GM12873 (cell line): ENCODE measurements at regions not wholly inside any gene's neighbourhood (a gene's known extent, or its start where the extent isn't known, plus 50 kb on each side); places are given as distances from the start of the nearest gene placed in this dataset.

ENCODE experiments used
- CTCF ChIP-seq: IDR thresholded peaks from 2 replicates; pipeline ENCODE4 v1.5.1; 2012; ENCODE audit warnings: low read depth, mild to moderate bottlenecking, moderate library complexity, low read length, control low read depth; ENCODE audit not compliant: insufficient read depth; ENCODE audit errors: missing control alignments

GRCh38 chr16:79847569-79847968 lies 247.0 kb upstream of the MAF start:
- TF ChIP-seq CTCF: no peak

GRCh38 chr16:79847101-79847500 lies 246.6 kb upstream of the MAF start:
- no peak for TF ChIP-seq CTCF

GRCh38 chr16:79845734-79846135 lies 245.2 kb upstream of the MAF start:
- no peak for TF ChIP-seq CTCF

GRCh38 chr16:79845033-79845733 lies 244.6 kb upstream of the MAF start:
- TF ChIP-seq CTCF: no peak

GRCh38 chr16:79844603-79845002 lies 244.1 kb upstream of the MAF start:
- TF ChIP-seq CTCF: no peak

- TF ChIP-seq CTCF: no peak
Observed at GRCh38 chr16:79843631-79844043, 243.1 kb upstream of the MAF start.

GRCh38 chr16:79843145-79843544 lies 242.6 kb upstream of the MAF start:
- no peak for TF ChIP-seq CTCF
